Caco-2 (cell line): ENCODE measurements at regions not wholly inside any gene's neighbourhood (a gene's known extent, or its start where the extent isn't known, plus 50 kb on each side); places are given as distances from the start of the nearest gene placed in this dataset.

Experiments used
- BruUV-seq: library from RNA; stranded (reverse); fragments of 400-500 nt; replicated peaks from 2 replicates; lab custom pipeline; 2021; lab: Mats Ljungman, UMichigan
- CTCF ChIA-PET: fragments of 300-600 bp; sonication (Branson Sonifier 250); formaldehyde crosslinking; loops from one replicate; lab custom pipeline; 2022; ENCODE audit warnings: antibody characterized with exemption; lab: Charles Lee
- POLR2A ChIA-PET: fragments of 300-600 bp; sonication (Branson Sonifier 250); formaldehyde crosslinking; loops from one replicate; lab custom pipeline; 2022; ENCODE audit warnings: antibody characterized with exemption; lab: Charles Lee
- DNase-seq, 2 experiments: peaks; one replicate each; pipeline versions ENCODE4 v3.0.0 to v3.0.0-alpha.2; 2020 to 2022
- H3K27me3 ChIP-seq: replicated peaks from 2 replicates; pipeline ENCODE4 v1.6.0; 2011; ENCODE audit warnings: low read length; ENCODE audit not compliant: control insufficient read depth, insufficient read depth
- H3K36me3 ChIP-seq: 2 replicates; pipeline ENCODE4 v1.5.1; 2011; ENCODE audit warnings: low read length; ENCODE audit not compliant: control insufficient read depth, insufficient read depth
- H3K4me1 ChIP-seq: fragments of 250-450 bp; sonication (Bioruptor Pico); 2 replicates; pipeline ENCODE4 v1.5.1; 2020; ENCODE audit warnings: mild to moderate bottlenecking
- H3K4me3 ChIP-seq: 2 replicates; pipeline ENCODE4 v1.5.1; 2011; ENCODE audit warnings: low read depth, mild to moderate bottlenecking, control low read depth, low read length
- H3K9me3 ChIP-seq: fragments of 250-450 bp; sonication (Bioruptor Pico); 2 replicates; pipeline ENCODE4 v1.5.1; 2020; ENCODE audit warnings: mild to moderate bottlenecking, moderate library complexity
- H3K27ac Mint-ChIP-seq: one replicate; pipeline ENCODE4 v1.8.0; 2022; ENCODE audit warnings: mixed read lengths; ENCODE audit not compliant: unreplicated experiment
- H3K27me3 Mint-ChIP-seq: one replicate; pipeline ENCODE4 v1.8.0; 2022; ENCODE audit warnings: mixed read lengths; ENCODE audit not compliant: insufficient read depth, unreplicated experiment
- H3K36me3 Mint-ChIP-seq: one replicate; pipeline ENCODE4 v1.8.0; 2022; ENCODE audit warnings: mild to moderate bottlenecking, mixed read lengths; ENCODE audit not compliant: insufficient read depth, unreplicated experiment
- H3K4me1 Mint-ChIP-seq: one replicate; pipeline ENCODE4 v1.8.0; 2022; ENCODE audit warnings: low read depth, mixed read lengths; ENCODE audit not compliant: unreplicated experiment
- H3K4me3 Mint-ChIP-seq: one replicate; pipeline ENCODE4 v1.8.0; 2022; ENCODE audit warnings: mild to moderate bottlenecking, moderate library complexity, mixed read lengths; ENCODE audit not compliant: unreplicated experiment
- H3K9me3 Mint-ChIP-seq: one replicate; pipeline ENCODE4 v1.8.0; 2022; ENCODE audit warnings: mixed read lengths; ENCODE audit not compliant: unreplicated experiment
- CTCF ChIP-seq, 2 experiments: fragments of 200-600 bp in 1 of 2; IDR thresholded peaks; 1 replicate in 1 of 2; 2 replicates in 1 of 2; pipeline versions ENCODE4 v1.5.1 to v1.8.0; 2011 to 2022; ENCODE audit warnings: antibody characterized with exemption in 1 of 2, control low read depth in 1 of 2, inconsistent platforms in 1 of 2, low read depth in 1 of 2, low read length in 1 of 2, mild to moderate bottlenecking in 1 of 2, moderate library complexity in 1 of 2; ENCODE audit not compliant: insufficient read depth in 1 of 2, severe bottlenecking in 1 of 2, unreplicated experiment in 1 of 2
- intact Hi-C: fragments of 100-400 bp; cut with micrococcal nuclease; formaldehyde crosslinking; loops from one replicate; pipeline ENCODE4 v1.10.0; 2022; ENCODE audit not compliant: unreplicated experiment

GRCh38 chr12:131636266-131636665, 74.6 kb upstream of the SFSWAP start:
- Mint-ChIP-seq H3K9me3 (no peaks in the 10 kb centered on the region), H3K36me3 (no peaks in the 10 kb centered on the region), H3K4me1 (no peaks in the 10 kb centered on the region), H3K27ac (no peak overlapping the region), H3K27me3 (peaks cover 31% of the 10 kb centered on the region), H3K4me3 (no peak overlapping the region)
- Histone ChIP-seq H3K9me3 (no peaks in the 10 kb centered on the region), H3K4me1 (no peaks in the 10 kb centered on the region), H3K27me3 (no peaks in the 10 kb centered on the region), H3K4me3 (no peak overlapping the region), H3K36me3 (no peaks in the 10 kb centered on the region)
- no TSS peak for BruUV-seq
- ChIA-PET POLR2A (no interaction called here), CTCF (no interaction called here)
- no peak for TF ChIP-seq CTCF (IDR thresholded peaks at IDR 0.05; ENCODE audit: insufficient read depth in 1 of 2, low read depth in 1 of 2, low read length in 1 of 2, severe bottlenecking in 1 of 2, unreplicated experiment in 1 of 2)
- no peak for DNase-seq
- intact Hi-C loops: no loop called here

- intact Hi-C loops: no loop called here
- CTCF ChIA-PET: no interaction called here
- Mint-ChIP-seq H3K9me3 (no peaks in the 10 kb centered on the region), H3K4me1 (no peaks in the 10 kb centered on the region), H3K27ac (no peak overlapping the region), H3K4me3 (no peak overlapping the region), H3K36me3 (no peaks in the 10 kb centered on the region), H3K27me3 (peaks cover 25% of the 10 kb centered on the region)
- H3K4me1 ChIP-seq: no peaks in the 10 kb centered on the region
- no peak for TF ChIP-seq CTCF (IDR thresholded peaks at IDR 0.05; ENCODE audit: insufficient read depth in 1 of 2, low read depth in 1 of 2, low read length in 1 of 2, severe bottlenecking in 1 of 2, unreplicated experiment in 1 of 2)
- H3K9me3 ChIP-seq: no peaks in the 10 kb centered on the region
- no peaks in the 10 kb centered on the region for H3K36me3 ChIP-seq
- POLR2A ChIA-PET: no interaction called here
- no peaks in the 10 kb centered on the region for H3K27me3 ChIP-seq
- no peak for DNase-seq
- no TSS peak for BruUV-seq
- no peak overlapping the region for H3K4me3 ChIP-seq
Observed at GRCh38 chr12:131636940-131637750, 73.7 kb upstream of the SFSWAP start.

- no peaks in the 10 kb centered on the region for H3K4me1 ChIP-seq
- H3K27me3 ChIP-seq: no peaks in the 10 kb centered on the region
- H3K27me3 Mint-ChIP-seq: peaks cover 25% of the 10 kb centered on the region
- ChIA-PET POLR2A (no interaction called here), CTCF (no interaction called here)
- H3K4me3 Mint-ChIP-seq: no peak overlapping the region
- no peaks in the 10 kb centered on the region for H3K36me3 Mint-ChIP-seq
- intact Hi-C loops: no loop called here
- H3K9me3 Mint-ChIP-seq: peaks cover 3% of the 10 kb centered on the region
- no peaks in the 10 kb centered on the region for H3K9me3 ChIP-seq
- BruUV-seq: no TSS peak
- H3K4me3 ChIP-seq: no peak overlapping the region
- DNase-seq: no peak
- no peaks in the 10 kb centered on the region for H3K36me3 ChIP-seq
- no peaks in the 10 kb centered on the region for H3K4me1 Mint-ChIP-seq
- no peak overlapping the region for H3K27ac Mint-ChIP-seq
- TF ChIP-seq CTCF (IDR thresholded peaks at IDR 0.05; ENCODE audit: insufficient read depth in 1 of 2, low read depth in 1 of 2, low read length in 1 of 2, severe bottlenecking in 1 of 2, unreplicated experiment in 1 of 2): no peak
Observed at GRCh38 chr12:131637986-131638385, 72.9 kb upstream of the SFSWAP start.
